ENCODE measurements at regions not wholly inside any gene's neighbourhood (a gene's known extent, or its start where the extent isn't known, plus 50 kb on each side); places are given as distances from the start of the nearest gene placed in this dataset.
A peak's percentile ranks its signal among the peaks of the same experiment; 100 is the strongest.

GRCh38 chr12:111249018-111249370 lies 119.9 kb downstream of the PHETA1 start:
- DNase-seq (ENCODE audit: low read depth in 1 of 2, low spot score in 1 of 2) = no peak
- TF ChIP-seq GABPA (IDR thresholded peaks at IDR 0.05; ENCODE audit: low read depth) (no peak), POLR2AphosphoS5 (IDR thresholded peaks at IDR 0.05; ENCODE audit: low read depth) (no peak), SPI1 (IDR thresholded peaks at IDR 0.05; ENCODE audit: borderline replicate concordance, low read depth) (no peak)
- TF ChIP-seq, protein P1, sequence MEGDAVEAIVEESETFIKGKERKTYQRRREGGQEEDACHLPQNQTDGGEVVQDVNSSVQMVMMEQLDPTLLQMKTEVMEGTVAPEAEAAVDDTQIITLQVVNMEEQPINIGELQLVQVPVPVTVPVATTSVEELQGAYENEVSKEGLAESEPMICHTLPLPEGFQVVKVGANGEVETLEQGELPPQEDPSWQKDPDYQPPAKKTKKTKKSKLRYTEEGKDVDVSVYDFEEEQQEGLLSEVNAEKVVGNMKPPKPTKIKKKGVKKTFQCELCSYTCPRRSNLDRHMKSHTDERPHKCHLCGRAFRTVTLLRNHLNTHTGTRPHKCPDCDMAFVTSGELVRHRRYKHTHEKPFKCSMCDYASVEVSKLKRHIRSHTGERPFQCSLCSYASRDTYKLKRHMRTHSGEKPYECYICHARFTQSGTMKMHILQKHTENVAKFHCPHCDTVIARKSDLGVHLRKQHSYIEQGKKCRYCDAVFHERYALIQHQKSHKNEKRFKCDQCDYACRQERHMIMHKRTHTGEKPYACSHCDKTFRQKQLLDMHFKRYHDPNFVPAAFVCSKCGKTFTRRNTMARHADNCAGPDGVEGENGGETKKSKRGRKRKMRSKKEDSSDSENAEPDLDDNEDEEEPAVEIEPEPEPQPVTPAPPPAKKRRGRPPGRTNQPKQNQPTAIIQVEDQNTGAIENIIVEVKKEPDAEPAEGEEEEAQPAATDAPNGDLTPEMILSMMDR (IDR thresholded peaks at IDR 0.05; ENCODE audit: insufficient read depth, low read length) = no peak
- TF ChIP-seq, protein P2, sequence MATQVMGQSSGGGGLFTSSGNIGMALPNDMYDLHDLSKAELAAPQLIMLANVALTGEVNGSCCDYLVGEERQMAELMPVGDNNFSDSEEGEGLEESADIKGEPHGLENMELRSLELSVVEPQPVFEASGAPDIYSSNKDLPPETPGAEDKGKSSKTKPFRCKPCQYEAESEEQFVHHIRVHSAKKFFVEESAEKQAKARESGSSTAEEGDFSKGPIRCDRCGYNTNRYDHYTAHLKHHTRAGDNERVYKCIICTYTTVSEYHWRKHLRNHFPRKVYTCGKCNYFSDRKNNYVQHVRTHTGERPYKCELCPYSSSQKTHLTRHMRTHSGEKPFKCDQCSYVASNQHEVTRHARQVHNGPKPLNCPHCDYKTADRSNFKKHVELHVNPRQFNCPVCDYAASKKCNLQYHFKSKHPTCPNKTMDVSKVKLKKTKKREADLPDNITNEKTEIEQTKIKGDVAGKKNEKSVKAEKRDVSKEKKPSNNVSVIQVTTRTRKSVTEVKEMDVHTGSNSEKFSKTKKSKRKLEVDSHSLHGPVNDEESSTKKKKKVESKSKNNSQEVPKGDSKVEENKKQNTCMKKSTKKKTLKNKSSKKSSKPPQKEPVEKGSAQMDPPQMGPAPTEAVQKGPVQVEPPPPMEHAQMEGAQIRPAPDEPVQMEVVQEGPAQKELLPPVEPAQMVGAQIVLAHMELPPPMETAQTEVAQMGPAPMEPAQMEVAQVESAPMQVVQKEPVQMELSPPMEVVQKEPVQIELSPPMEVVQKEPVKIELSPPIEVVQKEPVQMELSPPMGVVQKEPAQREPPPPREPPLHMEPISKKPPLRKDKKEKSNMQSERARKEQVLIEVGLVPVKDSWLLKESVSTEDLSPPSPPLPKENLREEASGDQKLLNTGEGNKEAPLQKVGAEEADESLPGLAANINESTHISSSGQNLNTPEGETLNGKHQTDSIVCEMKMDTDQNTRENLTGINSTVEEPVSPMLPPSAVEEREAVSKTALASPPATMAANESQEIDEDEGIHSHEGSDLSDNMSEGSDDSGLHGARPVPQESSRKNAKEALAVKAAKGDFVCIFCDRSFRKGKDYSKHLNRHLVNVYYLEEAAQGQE (IDR thresholded peaks at IDR 0.05; ENCODE audit: insufficient replicate concordance, low read depth) = no peak
- peak overlapping the region; percentile 54; the same call in 1 of the 2 replicates for H3K27ac ChIP-seq (replicated peaks)
- H3K27me3 ChIP-seq (ENCODE audit: insufficient read depth, poor library complexity, severe bottlenecking) = no peaks in the 10 kb centered on the region
- no peak overlapping the region for H3K4me3 ChIP-seq (replicated peaks; ENCODE audit: insufficient read depth, low read length)

GRCh38 chr12:111248236-111249017 lies 120.5 kb downstream of the PHETA1 start:
- no peak overlapping the region for H3K4me3 ChIP-seq (replicated peaks; ENCODE audit: insufficient read depth, low read length)
- TF ChIP-seq GABPA (IDR thresholded peaks at IDR 0.05; ENCODE audit: low read depth) = no peak
- TF ChIP-seq, protein P1 (IDR thresholded peaks at IDR 0.05; ENCODE audit: insufficient read depth, low read length) = no peak
- peak; percentile 80 for TF ChIP-seq POLR2AphosphoS5 (IDR thresholded peaks at IDR 0.05; ENCODE audit: low read depth)
- TF ChIP-seq SPI1 (IDR thresholded peaks at IDR 0.05; ENCODE audit: borderline replicate concordance, low read depth) = peak; percentile 52; the same call in 1 of the 2 replicates
- DNase-seq (ENCODE audit: low read depth in 1 of 2, low spot score in 1 of 2) = peak; percentile 95 to 97
- H3K27ac ChIP-seq (replicated peaks) = peak overlapping the region; percentile 54
- no peaks in the 10 kb centered on the region for H3K27me3 ChIP-seq (ENCODE audit: insufficient read depth, poor library complexity, severe bottlenecking)

DNA sequence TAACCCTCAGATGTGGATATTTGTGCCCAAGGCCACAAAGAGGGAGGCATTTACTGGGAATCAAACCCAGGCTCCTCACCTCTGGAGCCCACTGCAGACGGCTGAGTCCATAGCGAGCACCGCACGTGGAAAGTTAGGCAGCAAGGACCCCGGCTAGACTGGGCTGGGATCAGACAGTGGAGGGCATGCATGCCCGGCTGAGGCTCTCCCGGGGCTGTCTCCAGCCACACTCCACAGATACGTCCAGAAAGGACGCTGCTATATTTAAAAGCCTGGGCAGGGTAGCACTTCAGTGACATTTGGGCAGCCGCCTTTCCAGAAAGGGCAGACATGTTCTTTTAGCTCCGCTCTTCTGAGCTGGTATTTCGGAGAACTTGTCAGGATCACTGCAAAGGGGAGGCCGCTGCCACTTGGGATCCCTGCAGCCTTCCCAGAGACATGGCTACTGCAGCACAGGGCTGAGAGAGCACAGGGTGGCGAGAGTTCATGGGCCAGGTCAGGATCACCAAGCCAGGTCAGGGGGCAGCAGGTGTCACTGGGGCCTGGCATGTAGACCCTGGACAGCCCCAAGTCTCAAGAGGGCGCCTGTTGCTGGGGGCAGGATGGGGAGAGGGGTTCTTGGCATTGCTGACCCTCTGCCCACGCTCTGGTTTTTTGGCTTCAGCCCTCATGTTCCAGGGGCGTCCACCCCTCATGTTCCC lies 121.7 kb downstream of the PHETA1 start:
- H3K4me3 ChIP-seq (replicated peaks; ENCODE audit: insufficient read depth, low read length) = no peak overlapping the region
- DNase-seq (ENCODE audit: low read depth in 1 of 2, low spot score in 1 of 2) = no peak
- H3K27ac ChIP-seq (replicated peaks) = peak overlapping the region; percentile 54; the same call in 1 of the 2 replicates
- TF ChIP-seq, protein P2 (IDR thresholded peaks at IDR 0.05; ENCODE audit: insufficient replicate concordance, low read depth) = no peak
- TF ChIP-seq POLR2AphosphoS5 (IDR thresholded peaks at IDR 0.05; ENCODE audit: low read depth) (no peak), GABPA (IDR thresholded peaks at IDR 0.05; ENCODE audit: low read depth) (no peak), SPI1 (IDR thresholded peaks at IDR 0.05; ENCODE audit: borderline replicate concordance, low read depth) (no peak)
- TF ChIP-seq, protein P1 (IDR thresholded peaks at IDR 0.05; ENCODE audit: insufficient read depth, low read length) = no peak
- no peaks in the 10 kb centered on the region for H3K27me3 ChIP-seq (ENCODE audit: insufficient read depth, poor library complexity, severe bottlenecking)

Measured in HL-60 (cell line).